Transverse colon (tissue), 4 donors: ENCODE measurements at regions not wholly inside any gene's neighbourhood (a gene's known extent, or its start where the extent isn't known, plus 50 kb on each side); places are given as distances from the start of the nearest gene placed in this dataset.
A peak's percentile ranks its signal among the peaks of the same experiment; 100 is the strongest.

Experiments
- DNase-seq: peaks from one replicate; pipeline ENCODE4 v3.0.0-alpha.2; 2019
- H3K27ac ChIP-seq, 4 donors: fragments of 200-600 bp; sonication (generic); 2 replicates each; pipeline ENCODE4 v1.5.1; 2016 to 2018; ENCODE audit warnings: inconsistent platforms in 4 of 4
- H3K27me3 ChIP-seq: fragments of 200-600 bp; sonication (generic); 2 replicates; pipeline ENCODE4 v1.5.1; 2017; ENCODE audit warnings: inconsistent platforms
- H3K36me3 ChIP-seq, 4 donors: fragments of 200-600 bp; sonication (generic); 2 replicates each; pipeline ENCODE4 v1.5.1; 2017 to 2019; ENCODE audit warnings: inconsistent platforms in 4 of 4
- H3K4me1 ChIP-seq, 4 donors: fragments of 200-600 bp; sonication (generic); 2 replicates each; pipeline ENCODE4 v1.5.1; 2017 to 2020; ENCODE audit warnings: inconsistent platforms in 4 of 4
- H3K4me3 ChIP-seq, 4 donors: fragments of 200-600 bp; sonication (generic); 1 replicate in 1 of 4; 2 replicates in 3 of 4; pipeline versions ENCODE4 v1.5.1 to v1.6.1; 2017 to 2019; ENCODE audit warnings: inconsistent platforms in 4 of 4
- H3K9me3 ChIP-seq, 2 donors: fragments of 200-600 bp; sonication (generic); 2 replicates each; pipeline ENCODE4 v1.5.1; 2017 to 2019; ENCODE audit warnings: inconsistent platforms in 2 of 2
- CTCF ChIP-seq, 5 experiments: fragments of 200-600 bp in 3 of 5; fragments of 450-650 bp in 2 of 5; sonication (generic) in 3 of 5; IDR thresholded peaks; 1 replicate in 2 of 5; 2 replicates in 3 of 5; pipeline ENCODE4 v1.5.1; 2016 to 2017; ENCODE audit warnings: antibody characterized with exemption in 5 of 5, inconsistent platforms in 3 of 5, mild to moderate bottlenecking in 2 of 5, moderate library complexity in 1 of 5
- EP300 ChIP-seq: sonication (generic); formaldehyde crosslinking; IDR thresholded peaks from one replicate; pipeline ENCODE4 v1.6.1; 2017; ENCODE audit warnings: antibody characterized with exemption, low read depth
- POLR2A ChIP-seq: fragments of 450-650 bp; IDR thresholded peaks from one replicate; pipeline ENCODE4 v1.6.1; 2016; ENCODE audit warnings: antibody characterized with exemption, mild to moderate bottlenecking, moderate library complexity
- POLR2AphosphoS5 ChIP-seq, 3 donors: sonication (generic); formaldehyde crosslinking; IDR thresholded peaks; one replicate each; pipeline ENCODE4 v1.6.1; 2016; ENCODE audit warnings: antibody characterized with exemption in 3 of 3
- WGBS, 2 donors: methylation state at CpG; one replicate each; pipeline ENCODE4 v1.1.5; 2018; ENCODE audit warnings: low coverage in 1 of 2; 5-methylcytosine and 5-hydroxymethylcytosine counted together
- in situ Hi-C, 4 donors: fragments of 200-750 bp; cut with MboI; loops; one replicate each; pipeline versions ENCODE4 v1.15.0 to v1.15.1; 2017; ENCODE audit warnings: low sequenced_read_pairs in 3 of 4, low pct_ligation_motif_present in 1 of 4, low pct_unique_long_range_greater_than_20kb in 1 of 4
- intact Hi-C: fragments of 100-400 bp; cut with DNase I; formaldehyde crosslinking; loops from one replicate; pipeline ENCODE4 v1.15.1; 2023; ENCODE audit warnings: low total_unique reads

DNA sequence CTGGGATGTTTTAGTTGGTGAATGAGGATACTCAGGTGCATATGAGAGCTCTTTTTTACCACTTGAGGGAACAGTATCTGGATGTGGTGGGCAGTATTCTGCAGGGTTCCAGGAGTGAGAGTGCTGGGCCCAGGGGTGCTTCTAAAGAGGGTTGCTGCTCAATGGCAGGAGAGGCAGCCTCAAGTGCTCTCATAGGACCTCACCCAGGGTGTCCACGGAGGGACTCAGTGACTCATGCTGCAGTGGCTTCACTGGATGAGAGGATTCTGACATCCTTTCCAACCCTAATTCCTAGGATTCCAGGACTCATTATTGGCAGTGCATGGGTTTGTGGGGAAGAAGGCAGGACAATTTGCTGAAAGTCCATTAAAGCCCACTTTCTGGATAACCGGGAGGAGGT is 176.6 kb upstream of the FERMT1 start:
- Histone ChIP-seq H3K27ac (no peak overlapping the region), H3K4me3 (no peak overlapping the region), H3K9me3 (no peaks in the 10 kb centered on the region), H3K27me3 (no peaks in the 10 kb centered on the region), H3K4me1 (no peaks in the 10 kb centered on the region), H3K36me3 (no peaks in the 10 kb centered on the region)
- no peak for DNase-seq
- intact Hi-C loops (no loop called here), in situ Hi-C loops (no loop called here)
- TF ChIP-seq CTCF (IDR thresholded peaks at IDR 0.05) = no peak
- TF ChIP-seq POLR2A = no peak
- no peak for TF ChIP-seq POLR2AphosphoS5 (IDR thresholded peaks at IDR 0.05)
- no peak for TF ChIP-seq EP300
- WGBS, 2 donors = 76 to 100% methylated on average over 1 to 2 of the region's 2 CpGs

DNA sequence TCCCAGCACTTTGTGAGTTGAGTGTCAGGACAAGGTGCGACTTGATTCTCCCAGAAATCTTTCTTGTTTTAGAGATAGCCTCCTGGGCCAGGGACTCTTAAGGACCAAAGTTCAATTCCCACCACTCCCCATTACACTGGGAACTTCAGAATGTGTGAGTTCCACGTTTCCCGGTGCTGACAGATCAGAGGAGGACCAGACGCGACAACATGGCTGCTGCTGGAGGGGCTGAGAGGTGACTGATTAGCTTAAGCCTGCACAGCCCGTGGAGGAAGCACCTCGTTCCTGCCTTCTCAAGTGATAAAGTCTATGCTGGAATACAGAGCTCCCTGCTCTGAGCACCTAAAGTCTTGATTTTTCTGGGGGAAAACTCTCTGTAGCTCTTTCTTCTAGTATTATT is 175.2 kb upstream of the FERMT1 start:
- no peaks in the 10 kb centered on the region for H3K4me1 ChIP-seq
- no peaks in the 10 kb centered on the region for H3K36me3 ChIP-seq
- H3K27ac ChIP-seq = no peak overlapping the region
- WGBS, 2 donors = 67% methylated on average over 7 of the region's 7 CpGs; no CpG with 5 or more reads in 1 of the 2 donors
- intact Hi-C loops (no loop called here), in situ Hi-C loops (no loop called here)
- TF ChIP-seq POLR2AphosphoS5 (IDR thresholded peaks at IDR 0.05) (no peak), EP300 (no peak), POLR2A (no peak), CTCF (IDR thresholded peaks at IDR 0.05) (no peak)
- DNase-seq = no peak
- no peak overlapping the region for H3K4me3 ChIP-seq
- no peaks in the 10 kb centered on the region for H3K9me3 ChIP-seq
- H3K27me3 ChIP-seq = no peaks in the 10 kb centered on the region

DNA sequence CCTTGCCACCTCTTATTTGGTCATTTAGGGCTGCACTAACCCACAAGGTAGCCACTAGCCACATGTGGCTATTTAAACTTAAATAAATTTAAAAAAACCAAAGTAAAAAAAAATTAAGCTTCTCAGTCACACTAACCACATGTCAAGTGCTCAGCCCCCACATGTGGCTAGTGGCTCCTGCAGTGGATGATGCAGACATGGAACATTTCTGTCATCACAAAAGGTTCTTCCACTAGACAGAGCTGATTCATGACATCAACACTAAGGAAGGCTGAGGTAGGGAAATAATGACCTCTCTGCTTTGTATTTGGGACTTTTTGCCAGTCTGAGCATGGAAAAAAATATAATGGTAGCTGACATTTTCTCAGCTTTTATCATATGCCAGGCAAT is 173.0 kb upstream of the FERMT1 start:
- in situ Hi-C loops = no loop called here
- H3K36me3 ChIP-seq = no peaks in the 10 kb centered on the region

DNA sequence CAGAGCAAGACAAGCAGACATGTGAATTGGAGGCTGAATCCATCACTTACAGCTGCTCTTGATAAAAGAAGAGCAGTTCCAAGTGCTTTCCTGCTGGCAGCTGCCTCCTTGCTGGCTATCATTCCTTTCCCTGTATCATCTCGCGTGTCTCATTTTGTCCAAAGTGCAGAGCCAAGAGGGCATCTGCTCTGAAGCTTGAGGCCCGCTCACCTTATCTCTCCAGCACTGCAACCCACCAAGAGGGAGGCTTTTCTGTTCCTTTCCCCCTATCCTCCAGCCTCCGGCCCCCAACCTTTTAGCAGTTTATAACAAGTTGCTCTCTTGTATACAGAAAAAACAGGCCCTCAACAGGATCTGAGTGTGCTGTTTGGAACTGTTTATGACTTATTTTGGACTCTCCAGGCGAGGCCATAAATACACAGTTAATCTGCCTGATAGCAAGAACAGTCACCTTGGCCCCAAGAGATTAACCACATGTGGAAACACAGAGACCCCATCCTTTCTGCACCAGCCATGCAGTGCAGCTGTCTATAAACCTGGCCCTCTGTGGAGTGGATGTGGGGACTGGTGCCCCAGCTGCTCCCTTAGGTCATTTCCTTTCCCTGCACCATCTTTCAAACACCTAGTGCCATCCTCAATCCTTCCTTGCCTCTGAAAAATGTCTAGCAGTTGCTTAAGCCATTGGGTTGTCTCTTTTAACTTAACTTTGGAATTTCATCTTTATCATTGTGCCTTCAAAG is 172.5 kb upstream of the FERMT1 start:
- Histone ChIP-seq H3K4me1 (no peaks in the 10 kb centered on the region), H3K27ac (peak overlapping the region in 1 of 4 donors; percentile 29), H3K27me3 (no peaks in the 10 kb centered on the region), H3K4me3 (no peak overlapping the region), H3K9me3 (no peaks in the 10 kb centered on the region), H3K36me3 (no peaks in the 10 kb centered on the region)
- no peak for TF ChIP-seq POLR2AphosphoS5 (IDR thresholded peaks at IDR 0.05)
- TF ChIP-seq CTCF (IDR thresholded peaks at IDR 0.05) = no peak
- TF ChIP-seq EP300 = no peak
- TF ChIP-seq POLR2A = no peak
- no peak for DNase-seq
- in situ Hi-C loops (no loop called here), intact Hi-C loops (no loop called here)
- 45 to 56% methylated on average over 5 of the region's 5 CpGs for WGBS, 2 donors

More for the DNA sequence above, 173.0 kb upstream of the FERMT1 start:
- Histone ChIP-seq H3K4me1 (no peaks in the 10 kb centered on the region), H3K9me3 (no peaks in the 10 kb centered on the region), H3K4me3 (no peak overlapping the region), H3K27ac (no peak overlapping the region), H3K27me3 (no peaks in the 10 kb centered on the region)
- no peak for DNase-seq
- TF ChIP-seq POLR2AphosphoS5 (IDR thresholded peaks at IDR 0.05) (no peak), POLR2A (no peak), CTCF (IDR thresholded peaks at IDR 0.05) (no peak), EP300 (no peak)
- intact Hi-C loops = no loop called here
